ENCODE measurements at regions not wholly inside any gene's neighbourhood (a gene's known extent, or its start where the extent isn't known, plus 50 kb on each side); places are given as distances from the start of the nearest gene placed in this dataset.

- H3K4me1 ChIP-seq: peaks cover 14% of the 10 kb centered on the region
- H3K4me3 ChIP-seq: no peak overlapping the region
- H3K27ac ChIP-seq (replicated peaks): no peak overlapping the region
- intact Hi-C loops (cut with micrococcal nuclease): no loop called here
- H3K9me3 ChIP-seq (replicated peaks): no peaks in the 10 kb centered on the region
- no peaks in the 10 kb centered on the region for H3K27me3 ChIP-seq (ENCODE audit: low read depth)
- H3K36me3 ChIP-seq: no peaks in the 10 kb centered on the region
- no peak for DNase-seq
- TF ChIP-seq, protein P1, sequence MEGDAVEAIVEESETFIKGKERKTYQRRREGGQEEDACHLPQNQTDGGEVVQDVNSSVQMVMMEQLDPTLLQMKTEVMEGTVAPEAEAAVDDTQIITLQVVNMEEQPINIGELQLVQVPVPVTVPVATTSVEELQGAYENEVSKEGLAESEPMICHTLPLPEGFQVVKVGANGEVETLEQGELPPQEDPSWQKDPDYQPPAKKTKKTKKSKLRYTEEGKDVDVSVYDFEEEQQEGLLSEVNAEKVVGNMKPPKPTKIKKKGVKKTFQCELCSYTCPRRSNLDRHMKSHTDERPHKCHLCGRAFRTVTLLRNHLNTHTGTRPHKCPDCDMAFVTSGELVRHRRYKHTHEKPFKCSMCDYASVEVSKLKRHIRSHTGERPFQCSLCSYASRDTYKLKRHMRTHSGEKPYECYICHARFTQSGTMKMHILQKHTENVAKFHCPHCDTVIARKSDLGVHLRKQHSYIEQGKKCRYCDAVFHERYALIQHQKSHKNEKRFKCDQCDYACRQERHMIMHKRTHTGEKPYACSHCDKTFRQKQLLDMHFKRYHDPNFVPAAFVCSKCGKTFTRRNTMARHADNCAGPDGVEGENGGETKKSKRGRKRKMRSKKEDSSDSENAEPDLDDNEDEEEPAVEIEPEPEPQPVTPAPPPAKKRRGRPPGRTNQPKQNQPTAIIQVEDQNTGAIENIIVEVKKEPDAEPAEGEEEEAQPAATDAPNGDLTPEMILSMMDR (IDR thresholded peaks at IDR 0.05; ENCODE audit: borderline replicate concordance): no peak
Measured at GRCh38 chr6:139713900-139714506, 339.6 kb upstream of the CITED2 start.

- H3K9me3 ChIP-seq (replicated peaks): no peaks in the 10 kb centered on the region
- peaks cover 20% of the 10 kb centered on the region for H3K4me1 ChIP-seq
- no peaks in the 10 kb centered on the region for H3K36me3 ChIP-seq
- no peak overlapping the region for H3K27ac ChIP-seq (replicated peaks)
- H3K27me3 ChIP-seq (ENCODE audit: low read depth): no peaks in the 10 kb centered on the region
- H3K4me3 ChIP-seq: no peak overlapping the region
- TF ChIP-seq, protein P1 (IDR thresholded peaks at IDR 0.05; ENCODE audit: borderline replicate concordance): no peak
- no peak for DNase-seq
- intact Hi-C loops (cut with micrococcal nuclease): no loop called here
Measured at GRCh38 chr6:139713424-139713823, 339.0 kb upstream of the CITED2 start.

GRCh38 chr6:139712830-139713229 is 338.4 kb upstream of the CITED2 start:
- DNase-seq: no peak
- H3K9me3 ChIP-seq (replicated peaks): no peaks in the 10 kb centered on the region
- no peaks in the 10 kb centered on the region for H3K27me3 ChIP-seq (ENCODE audit: low read depth)
- H3K4me3 ChIP-seq: no peak overlapping the region
- no peak overlapping the region for H3K27ac ChIP-seq (replicated peaks)
- intact Hi-C loops (cut with micrococcal nuclease): no loop called here
- TF ChIP-seq, protein P1 (IDR thresholded peaks at IDR 0.05; ENCODE audit: borderline replicate concordance): no peak
- H3K36me3 ChIP-seq: no peaks in the 10 kb centered on the region
- H3K4me1 ChIP-seq: peaks cover 24% of the 10 kb centered on the region

- DNase-seq: no peak
- Histone ChIP-seq H3K4me1 (peaks cover 24% of the 10 kb centered on the region), H3K9me3 (replicated peaks) (no peaks in the 10 kb centered on the region), H3K36me3 (no peaks in the 10 kb centered on the region), H3K27ac (replicated peaks) (no peak overlapping the region), H3K27me3 (ENCODE audit: low read depth) (no peaks in the 10 kb centered on the region), H3K4me3 (no peak overlapping the region)
- intact Hi-C loops (cut with micrococcal nuclease): no loop called here
- TF ChIP-seq, protein P1 (IDR thresholded peaks at IDR 0.05; ENCODE audit: borderline replicate concordance): no peak
Measured at GRCh38 chr6:139711804-139712585, 337.5 kb upstream of the CITED2 start.

DNA sequence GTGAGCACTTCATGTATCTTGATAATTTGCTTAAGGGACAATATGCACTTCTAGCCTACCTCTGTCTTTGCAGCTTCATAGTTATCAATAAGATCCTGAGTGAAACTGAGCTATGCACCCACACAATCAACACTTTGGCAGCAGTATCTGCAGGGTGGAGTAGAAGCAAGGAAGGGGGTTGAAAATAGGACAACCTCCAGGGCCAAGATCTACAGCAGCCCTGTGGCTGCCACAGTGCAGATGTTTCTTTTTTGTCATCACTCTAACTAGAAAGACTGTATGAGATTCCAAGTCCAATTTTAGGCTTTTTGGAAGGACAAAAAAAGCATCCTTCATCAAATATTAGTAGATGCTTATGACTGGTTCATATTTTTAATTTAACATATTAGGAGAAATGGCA is 336.1 kb upstream of the CITED2 start:
- no peak overlapping the region for H3K27ac ChIP-seq (replicated peaks)
- H3K27me3 ChIP-seq (ENCODE audit: low read depth): no peaks in the 10 kb centered on the region
- TF ChIP-seq, protein P1 (IDR thresholded peaks at IDR 0.05; ENCODE audit: borderline replicate concordance): no peak
- intact Hi-C loops (cut with micrococcal nuclease): no loop called here
- no peak for DNase-seq
- peaks cover 24% of the 10 kb centered on the region for H3K4me1 ChIP-seq
- H3K36me3 ChIP-seq: no peaks in the 10 kb centered on the region
- no peaks in the 10 kb centered on the region for H3K9me3 ChIP-seq (replicated peaks)
- no peak overlapping the region for H3K4me3 ChIP-seq
